ENCODE measurements at regions not wholly inside any gene's neighbourhood (a gene's known extent, or its start where the extent isn't known, plus 50 kb on each side); places are given as distances from the start of the nearest gene placed in this dataset.

DNA sequence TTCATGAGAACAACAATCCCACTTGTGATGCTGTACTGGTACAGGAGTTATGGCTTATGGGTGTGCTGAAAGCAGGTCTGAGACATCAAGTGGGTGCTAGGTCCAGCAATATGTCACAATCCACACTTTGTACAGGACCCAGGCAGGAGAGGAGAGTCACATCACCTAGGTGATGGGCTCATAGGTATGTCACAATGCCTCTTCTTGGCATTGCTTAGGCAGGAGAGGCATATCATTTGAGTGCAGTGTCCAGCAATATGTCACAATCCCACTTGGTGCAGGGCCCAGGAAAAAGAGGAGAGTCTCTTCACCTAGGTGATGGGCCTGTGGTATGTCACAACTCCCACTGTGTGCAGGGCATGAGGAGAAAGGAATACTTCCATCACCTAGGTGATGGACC lies 2110.0 kb downstream of the TP53TG3F start:
- TF ChIP-seq, protein P1, sequence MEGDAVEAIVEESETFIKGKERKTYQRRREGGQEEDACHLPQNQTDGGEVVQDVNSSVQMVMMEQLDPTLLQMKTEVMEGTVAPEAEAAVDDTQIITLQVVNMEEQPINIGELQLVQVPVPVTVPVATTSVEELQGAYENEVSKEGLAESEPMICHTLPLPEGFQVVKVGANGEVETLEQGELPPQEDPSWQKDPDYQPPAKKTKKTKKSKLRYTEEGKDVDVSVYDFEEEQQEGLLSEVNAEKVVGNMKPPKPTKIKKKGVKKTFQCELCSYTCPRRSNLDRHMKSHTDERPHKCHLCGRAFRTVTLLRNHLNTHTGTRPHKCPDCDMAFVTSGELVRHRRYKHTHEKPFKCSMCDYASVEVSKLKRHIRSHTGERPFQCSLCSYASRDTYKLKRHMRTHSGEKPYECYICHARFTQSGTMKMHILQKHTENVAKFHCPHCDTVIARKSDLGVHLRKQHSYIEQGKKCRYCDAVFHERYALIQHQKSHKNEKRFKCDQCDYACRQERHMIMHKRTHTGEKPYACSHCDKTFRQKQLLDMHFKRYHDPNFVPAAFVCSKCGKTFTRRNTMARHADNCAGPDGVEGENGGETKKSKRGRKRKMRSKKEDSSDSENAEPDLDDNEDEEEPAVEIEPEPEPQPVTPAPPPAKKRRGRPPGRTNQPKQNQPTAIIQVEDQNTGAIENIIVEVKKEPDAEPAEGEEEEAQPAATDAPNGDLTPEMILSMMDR (IDR thresholded peaks at IDR 0.05), result no peak
- no peak for TF ChIP-seq POLR2AphosphoS5 (IDR thresholded peaks at IDR 0.05; ENCODE audit: low read depth, low read length)

Data from Panc1 (cell line).